NCI-H2081 (cell line): ENCODE measurements at regions not wholly inside any gene's neighbourhood (a gene's known extent, or its start where the extent isn't known, plus 50 kb on each side); places are given as distances from the start of the nearest gene placed in this dataset.
"Not testable (repeated sequence)": the region's sequence is repeated elsewhere in the genome, so short reads cannot be mapped to it uniquely, and the experiment has no call there.

Source experiments
- DNase-seq, 2 experiments: peaks; one replicate each; lab custom pipeline; 2025; lab: John Stamatoyannopoulos, UW

- DNase-seq: no peak
Measured at GRCh38 chr6:167470836-167471547, 146.1 kb downstream of the TTLL2 start.

GRCh38 chr6:167471548-167471930 lies 146.7 kb downstream of the TTLL2 start:
- DNase-seq: no peak

- DNase-seq: no peak
Measured at GRCh38 chr6:167472148-167472547, 147.3 kb downstream of the TTLL2 start.

GRCh38 chr6:167472880-167473279 lies 148.0 kb downstream of the TTLL2 start:
- DNase-seq: no peak

- no peak for DNase-seq
Measured at GRCh38 chr6:167474171-167474570, 149.3 kb downstream of the TTLL2 start.

- DNase-seq: no peak
Measured at GRCh38 chr6:167474725-167475124, 149.8 kb downstream of the TTLL2 start.

GRCh38 chr6:167475947-167476346 lies 151.1 kb downstream of the TTLL2 start:
- DNase-seq: no peak

GRCh38 chr6:167476844-167477595 lies 152.1 kb downstream of the TTLL2 start:
- no peak for DNase-seq

GRCh38 chr6:167477688-167478087 lies 152.8 kb downstream of the TTLL2 start:
- DNase-seq: no peak

- no peak for DNase-seq
Measured at GRCh38 chr6:167479301-167479700, 154.4 kb downstream of the TTLL2 start.

GRCh38 chr6:167479901-167480648 lies 155.2 kb downstream of the TTLL2 start:
- DNase-seq: no peak

- no peak for DNase-seq
Measured at GRCh38 chr6:167481307-167481926, 156.5 kb downstream of the TTLL2 start.

- DNase-seq: not testable (repeated sequence)
Measured at GRCh38 chr6:167482801-167483200, 157.9 kb downstream of the TTLL2 start.

- DNase-seq: no peak
Measured at GRCh38 chr6:167485186-167485978, 160.5 kb downstream of the TTLL2 start.

- DNase-seq: no peak
Measured at GRCh38 chr6:167487749-167488664, 163.1 kb downstream of the TTLL2 start.

- DNase-seq: no peak
Measured at GRCh38 chr6:167491438-167492099, 166.7 kb downstream of the TTLL2 start.

- no peak for DNase-seq
Measured at GRCh38 chr6:167492100-167492449, 167.2 kb downstream of the TTLL2 start.

GRCh38 chr6:167493310-167493709 lies 168.4 kb downstream of the TTLL2 start:
- no peak for DNase-seq

- DNase-seq: no peak
Measured at GRCh38 chr6:167493976-167494697, 169.3 kb downstream of the TTLL2 start.
